ENCODE measurements at regions not wholly inside any gene's neighbourhood (a gene's known extent, or its start where the extent isn't known, plus 50 kb on each side); places are given as distances from the start of the nearest gene placed in this dataset.

GRCh38 chr9:75454043-75454442, 365.7 kb downstream of the OSTF1 start:
- ChIA-PET POLR2A (interaction anchor here (0.6 kb wide), 1 partner anchor 224 kb away, joined by 5 read pairs; no protein-coding TSS in a partner anchor), CTCF (interaction anchor here (0.8 kb wide), 1 partner anchor 9 kb away, joined by 3 read pairs; no protein-coding TSS in a partner anchor)
- Histone ChIP-seq H3K4me1 (ENCODE audit: control insufficient read depth, insufficient read depth, low read length) (peaks cover 18% of the 10 kb centered on the region), H3K36me3 (ENCODE audit: control insufficient read depth in 2 of 2, insufficient read depth in 1 of 2, low read length in 2 of 2) (no peaks in the 10 kb centered on the region), H3K27ac (ENCODE audit: extremely low read depth, low read depth, low read length) (no peak overlapping the region), H3K4me3 (ENCODE audit: low read depth, low read length) (no peak overlapping the region), H3K9me3 (ENCODE audit: control insufficient read depth, insufficient read depth, low read depth, low read length) (no peaks in the 10 kb centered on the region)
- TF ChIP-seq GLI4 (tag by site-specific recombination; IDR thresholded peaks at IDR 0.05) (no peak), BCL11B (tag by site-specific recombination; IDR thresholded peaks at IDR 0.05; ENCODE audit: low read depth) (no peak), ZNF510 (tag by site-specific recombination; IDR thresholded peaks at IDR 0.05; ENCODE audit: insufficient replicate concordance) (no peak), ZNF664 (tag by site-specific recombination; IDR thresholded peaks at IDR 0.05) (no peak), ZNF660 (tag by site-specific recombination; IDR thresholded peaks at IDR 0.05) (no peak), ZNF133 (tag by site-specific recombination; IDR thresholded peaks at IDR 0.05) (no peak), PATZ1 (tag by site-specific recombination; IDR thresholded peaks at IDR 0.05) (no peak), ZNF530 (tag by site-specific recombination; IDR thresholded peaks at IDR 0.05; ENCODE audit: low read depth) (no peak), ZBTB6 (tag by site-specific recombination; IDR thresholded peaks at IDR 0.05) (no peak), ZNF777 (tag by site-specific recombination; IDR thresholded peaks at IDR 0.05; ENCODE audit: borderline replicate concordance) (no peak), ZNF513 (tag by site-specific recombination; IDR thresholded peaks at IDR 0.05) (no peak), ZNF837 (tag by site-specific recombination; IDR thresholded peaks at IDR 0.05) (no peak), REST (tag by site-specific recombination; IDR thresholded peaks at IDR 0.05) (no peak), MYNN (tag by site-specific recombination; IDR thresholded peaks at IDR 0.05; ENCODE audit: borderline replicate concordance) (no peak), ZNF37A (tag by site-specific recombination; IDR thresholded peaks at IDR 0.05) (no peak), ZNF391 (tag by site-specific recombination; IDR thresholded peaks at IDR 0.05; ENCODE audit: borderline replicate concordance, low read depth) (no peak), SCRT1 (tag by site-specific recombination; IDR thresholded peaks at IDR 0.05; ENCODE audit: borderline replicate concordance) (no peak), YY2 (tag by site-specific recombination; IDR thresholded peaks at IDR 0.05) (no peak), ZSCAN5A (tag by site-specific recombination; IDR thresholded peaks at IDR 0.05) (no peak), ZNF514 (tag by site-specific recombination; IDR thresholded peaks at IDR 0.05) (no peak)

All from HEK293 (cell line).